ENCODE measurements at regions not wholly inside any gene's neighbourhood (a gene's known extent, or its start where the extent isn't known, plus 50 kb on each side); places are given as distances from the start of the nearest gene placed in this dataset.
"Not testable (repeated sequence)": the region's sequence is repeated elsewhere in the genome, so short reads cannot be mapped to it uniquely, and the experiment has no call there.

DNA sequence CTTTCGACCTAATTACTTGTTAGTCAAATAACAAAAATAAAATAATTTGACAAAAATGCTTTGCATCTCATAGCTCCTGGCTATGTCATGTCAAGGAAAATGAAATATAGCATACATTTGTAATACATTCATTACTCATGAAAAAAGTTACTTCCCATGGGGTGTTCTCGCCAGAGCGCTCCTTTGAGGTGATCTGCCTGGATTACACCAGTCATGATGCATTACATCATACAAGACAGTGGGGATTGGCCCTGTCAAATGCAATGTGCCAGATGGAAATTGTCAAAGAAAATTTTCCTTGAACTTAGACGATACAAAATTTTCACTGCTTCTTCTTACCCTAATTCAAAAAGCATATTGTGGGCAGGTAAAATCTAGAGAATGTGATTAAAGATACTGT lies 215.6 kb upstream of the B3GALT2 start:
- DNase-seq: no peak

DNA sequence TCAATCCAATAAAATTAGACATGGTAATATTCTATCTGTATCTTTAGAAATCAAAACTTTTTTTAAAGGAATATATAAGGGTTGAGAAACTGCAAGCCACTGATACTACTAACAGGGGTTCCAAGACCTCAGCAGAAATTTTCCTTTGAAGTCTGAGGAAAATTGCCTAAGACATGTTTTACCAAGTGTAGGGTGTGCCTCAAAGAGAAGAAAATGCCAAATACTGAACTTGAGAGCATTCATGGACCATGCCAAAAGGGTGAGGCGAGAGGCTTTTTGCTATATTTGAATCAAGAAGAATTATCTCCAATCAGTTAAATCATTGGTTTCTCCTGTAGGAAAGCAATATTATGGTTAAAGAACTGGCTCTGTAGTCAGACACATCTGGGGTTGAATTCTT lies 207.9 kb upstream of the B3GALT2 start:
- no peak for DNase-seq

DNA sequence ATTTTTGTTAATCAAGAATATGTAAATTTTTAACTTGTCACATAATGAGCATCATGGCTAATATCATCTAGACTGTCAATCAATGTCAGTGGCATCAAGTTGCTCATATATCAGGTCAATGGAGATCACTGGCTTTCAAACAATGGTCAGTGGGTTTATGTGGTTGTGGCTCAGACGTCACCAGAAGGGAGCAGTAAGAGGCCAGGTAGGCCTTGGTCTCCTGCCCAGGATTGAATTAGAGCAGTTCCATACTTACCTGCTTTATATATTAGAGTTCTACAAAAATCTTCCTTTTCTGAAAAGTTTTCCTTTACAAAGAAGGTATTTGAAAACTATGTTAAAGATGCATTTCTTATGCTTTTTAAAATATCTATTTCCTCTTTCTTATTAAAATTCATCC lies 206.3 kb upstream of the B3GALT2 start:
- DNase-seq: no peak

DNA sequence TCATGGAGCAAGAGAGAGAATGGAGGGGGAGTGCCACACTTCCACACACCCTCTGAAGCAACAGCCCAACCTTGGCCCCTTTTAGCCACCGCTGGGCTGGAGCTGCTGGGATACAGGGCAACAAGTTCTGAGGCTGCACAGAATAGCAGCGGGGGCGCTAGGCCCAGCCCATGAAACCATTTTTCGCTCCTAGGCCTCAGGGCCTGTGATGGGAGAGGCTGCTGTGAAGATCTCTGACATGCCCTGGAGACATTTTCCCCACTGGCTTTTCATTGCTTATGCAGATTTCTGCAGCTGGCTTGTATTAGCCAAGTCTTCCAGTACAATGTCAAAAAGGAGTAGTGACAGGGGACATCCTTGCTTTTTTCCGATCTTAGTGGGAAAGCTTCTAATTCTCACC lies 202.3 kb upstream of the B3GALT2 start:
- no peak for DNase-seq

DNA sequence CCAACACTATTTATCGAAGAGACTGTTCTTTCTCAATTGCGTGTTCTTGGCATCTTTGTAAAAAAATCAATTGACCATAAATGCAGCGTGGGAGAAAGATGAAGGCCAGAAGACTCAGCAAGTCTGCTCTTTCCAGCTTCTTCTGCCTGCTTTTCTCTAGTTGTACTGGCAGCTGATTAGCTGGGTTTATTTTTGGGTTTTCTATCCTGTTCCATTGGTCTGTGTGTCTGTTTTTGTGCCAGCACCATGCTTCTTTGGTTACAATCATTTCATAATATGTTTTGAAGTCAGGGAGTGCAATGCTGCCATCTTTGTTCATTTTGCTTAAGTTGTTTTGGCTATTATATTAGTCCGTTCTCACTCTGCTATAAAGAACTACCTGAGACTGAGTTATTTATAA lies 201.8 kb upstream of the B3GALT2 start:
- no peak for DNase-seq

DNA sequence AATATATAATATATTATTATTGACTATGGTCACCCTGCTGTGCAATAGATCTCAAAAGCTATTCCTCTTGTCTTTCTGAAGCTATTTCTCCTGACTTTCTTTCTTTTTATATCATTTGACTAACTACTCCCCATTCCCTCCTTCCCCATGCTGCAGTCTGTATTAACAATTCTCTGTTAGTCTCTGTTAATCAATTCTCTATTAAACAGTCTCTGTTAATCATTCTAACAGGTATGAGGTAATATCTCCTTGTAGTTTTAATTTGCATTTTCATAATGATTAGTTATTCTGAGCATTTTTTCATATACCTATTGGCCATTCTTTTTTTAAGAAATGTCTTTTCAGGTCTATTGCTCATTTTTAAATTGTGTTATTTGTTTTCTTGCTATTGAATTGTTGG lies 201.0 kb upstream of the B3GALT2 start:
- DNase-seq: no peak

DNA sequence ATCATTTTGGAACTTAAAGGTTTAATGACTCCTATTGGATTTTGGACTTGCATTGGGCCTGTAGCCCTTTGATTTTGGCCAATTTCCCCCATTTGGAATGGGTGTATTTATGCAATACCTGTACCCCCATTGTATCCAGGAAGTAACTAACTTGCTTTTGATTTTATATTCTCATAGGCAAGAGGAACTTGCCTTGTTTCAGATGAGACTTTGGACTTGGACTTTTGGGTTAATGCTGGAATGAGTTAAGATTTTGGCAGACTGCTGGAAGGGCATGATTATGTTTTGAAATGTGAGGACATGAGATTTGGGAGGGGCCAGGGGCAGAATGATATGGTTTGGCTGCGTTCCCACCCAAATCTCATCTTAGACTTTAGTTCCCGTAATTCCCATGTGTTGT lies 192.0 kb upstream of the B3GALT2 start:
- not testable (repeated sequence) for DNase-seq

DNA sequence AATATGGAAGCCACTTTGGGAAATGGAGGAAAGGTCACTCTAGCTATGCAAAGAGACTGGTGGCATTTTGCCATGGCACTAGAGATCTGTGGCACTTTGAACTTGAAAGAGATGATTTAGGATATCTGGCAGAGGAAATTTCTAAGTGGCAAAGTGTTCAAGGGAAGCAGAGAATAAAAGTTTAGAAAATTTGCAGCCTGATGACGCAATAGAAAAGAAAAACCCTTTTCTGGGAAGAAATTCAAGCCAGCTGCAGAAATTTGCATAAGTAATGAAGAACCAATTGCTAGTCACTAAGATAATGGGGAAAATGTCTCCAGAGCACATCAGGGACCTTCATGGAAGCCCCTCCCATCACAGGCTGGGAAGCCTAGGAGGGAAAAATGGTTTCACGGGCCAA lies 191.1 kb upstream of the B3GALT2 start:
- DNase-seq: no peak

DNA sequence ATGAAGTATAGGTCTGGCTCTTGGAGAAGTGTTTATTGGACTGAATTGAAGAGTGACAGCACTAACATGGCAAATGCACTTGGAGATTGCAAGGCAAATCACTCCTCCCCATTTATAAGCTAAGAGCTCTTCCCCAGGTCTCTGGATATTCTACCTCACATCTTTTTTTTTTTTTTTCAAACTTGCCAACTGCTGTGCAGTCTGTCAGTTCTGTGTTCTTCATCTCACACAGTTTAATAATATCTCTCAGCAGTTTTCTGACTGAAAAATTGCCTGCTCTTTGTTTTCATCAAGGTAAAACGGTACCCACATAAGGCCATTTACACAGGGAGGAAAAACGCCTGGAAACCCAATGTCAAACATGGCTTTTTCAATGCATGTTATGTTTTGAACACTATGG lies 186.1 kb upstream of the B3GALT2 start:
- no peak for DNase-seq

DNA sequence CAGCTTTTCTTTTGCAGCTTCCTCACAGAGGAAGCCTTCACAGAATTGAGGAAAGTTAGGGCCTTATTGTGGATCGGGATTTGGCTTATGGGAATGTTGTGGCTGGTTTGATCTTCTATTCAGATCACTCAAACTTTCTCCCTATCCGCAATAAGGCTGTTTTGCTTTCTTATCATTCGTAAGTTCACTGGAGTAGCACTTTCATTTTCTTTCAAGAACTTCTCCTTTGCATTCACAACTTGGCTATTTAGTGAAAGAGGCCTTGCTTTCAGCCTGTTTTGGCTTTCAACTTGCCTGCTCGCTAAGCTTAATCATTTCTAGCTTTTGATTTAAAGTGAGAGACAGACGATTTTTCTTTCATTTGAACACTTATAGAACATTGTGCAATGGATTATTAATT lies 181.9 kb upstream of the B3GALT2 start:
- DNase-seq: no peak

DNA sequence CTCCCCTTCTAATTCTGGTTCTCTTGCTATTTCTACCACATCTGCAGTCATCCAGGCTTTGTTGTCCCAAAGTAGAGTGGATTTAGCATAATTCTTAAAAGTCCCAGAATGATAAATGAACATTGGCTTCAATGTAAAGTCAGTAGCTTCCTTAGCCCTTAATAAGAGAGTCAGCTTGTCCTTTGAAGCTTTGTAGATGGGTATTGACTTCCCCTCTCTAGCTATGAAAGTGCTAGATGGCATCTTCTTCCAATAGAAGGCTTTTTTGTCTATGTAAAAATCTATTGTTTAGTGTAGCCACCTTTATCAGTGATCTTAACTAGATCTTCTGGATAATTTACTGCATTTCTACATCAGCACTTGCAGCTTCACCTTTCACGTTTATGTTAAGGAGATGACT lies 181.4 kb upstream of the B3GALT2 start:
- no peak for DNase-seq

DNA sequence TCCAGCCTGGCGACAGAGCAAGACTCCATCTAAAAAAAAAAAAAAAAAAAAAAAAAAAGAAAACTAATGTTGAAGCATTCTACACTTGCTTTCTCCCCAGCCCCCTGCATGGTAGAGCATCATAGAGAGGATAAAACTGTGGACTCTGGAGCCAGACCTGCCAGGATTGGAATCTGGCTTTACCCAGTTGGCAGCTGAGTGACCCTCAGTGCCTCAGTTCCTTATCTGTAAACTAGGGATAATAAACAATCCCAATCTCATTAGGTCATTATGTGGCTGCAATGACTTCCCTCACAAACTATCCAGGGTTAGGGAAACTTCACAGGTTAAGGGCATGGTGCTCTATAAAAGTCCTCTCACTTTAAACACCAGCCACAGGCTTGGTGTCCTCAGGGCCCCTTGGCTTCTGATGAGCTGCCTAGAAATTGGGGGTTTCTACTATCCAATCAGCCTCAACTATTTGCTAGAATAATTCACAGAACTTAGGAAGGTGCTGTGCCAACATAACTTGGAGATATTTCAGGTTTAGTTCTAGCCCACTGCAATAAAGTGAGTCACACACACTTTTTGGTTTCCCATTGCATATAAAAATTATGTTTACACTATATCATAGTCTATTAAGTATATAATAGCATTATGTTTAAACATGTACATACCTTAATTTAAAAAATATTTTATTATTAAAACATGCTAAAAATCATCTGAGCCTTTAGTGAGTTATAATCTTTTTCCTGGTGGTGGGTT lies 180.5 kb upstream of the B3GALT2 start:
- DNase-seq: no peak

DNA sequence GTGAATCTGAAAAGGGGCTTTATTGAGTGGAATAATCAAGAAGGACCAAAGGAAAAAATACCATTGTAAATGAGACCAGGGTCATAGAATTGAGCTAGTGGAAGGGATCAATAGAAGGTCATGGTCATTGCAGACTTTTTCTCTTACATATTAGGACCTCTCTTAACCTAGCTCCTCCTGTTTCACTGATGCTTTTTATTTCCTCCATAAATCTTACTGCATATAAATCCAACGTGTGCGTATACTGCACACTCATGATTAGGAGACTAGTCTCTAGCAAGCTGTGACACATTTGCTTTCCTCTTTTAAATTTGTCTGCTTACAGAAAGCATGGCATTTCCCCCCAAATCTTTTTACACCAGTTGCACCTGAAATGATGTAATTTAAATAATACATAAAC lies 179.6 kb upstream of the B3GALT2 start:
- no peak for DNase-seq

DNA sequence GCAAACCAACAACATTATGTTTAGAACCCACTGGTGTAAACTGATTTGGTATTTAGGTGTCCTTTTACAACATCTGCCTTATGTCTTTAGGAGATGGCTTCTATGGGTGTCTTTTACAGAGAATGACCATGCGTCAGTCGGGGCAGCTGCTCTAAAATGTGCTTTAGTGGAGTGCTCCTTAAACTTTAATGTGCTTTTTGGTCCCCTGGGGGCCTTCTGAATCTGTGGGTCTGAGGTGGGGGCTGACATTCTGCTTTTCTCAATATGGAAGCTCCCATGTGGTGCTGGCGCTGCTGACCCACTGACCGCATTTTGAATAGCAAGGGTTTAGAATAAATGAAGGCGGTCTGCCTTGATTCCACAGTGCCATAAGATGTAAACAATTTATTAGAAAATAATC lies 173.2 kb upstream of the B3GALT2 start:
- no peak for DNase-seq

DNA sequence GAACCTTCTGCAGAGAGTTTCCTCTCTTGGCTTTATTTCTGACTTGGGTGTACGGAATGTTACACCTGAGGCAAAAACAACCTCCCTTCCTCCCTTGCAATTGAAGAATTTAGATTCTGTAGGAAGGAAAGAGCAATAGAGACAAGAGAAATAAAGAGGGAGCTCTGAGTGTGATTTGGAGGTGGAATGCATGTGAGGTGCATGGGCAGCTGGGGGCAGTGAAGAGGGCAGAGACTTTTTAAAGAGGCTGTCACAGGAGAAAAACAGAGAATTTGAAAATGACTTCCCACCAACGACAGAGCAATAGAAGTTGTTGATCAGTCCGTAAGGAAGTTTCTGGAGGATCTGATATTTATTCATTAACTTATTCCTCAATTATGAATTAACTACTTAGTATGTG lies 172.0 kb upstream of the B3GALT2 start:
- no peak for DNase-seq

DNA sequence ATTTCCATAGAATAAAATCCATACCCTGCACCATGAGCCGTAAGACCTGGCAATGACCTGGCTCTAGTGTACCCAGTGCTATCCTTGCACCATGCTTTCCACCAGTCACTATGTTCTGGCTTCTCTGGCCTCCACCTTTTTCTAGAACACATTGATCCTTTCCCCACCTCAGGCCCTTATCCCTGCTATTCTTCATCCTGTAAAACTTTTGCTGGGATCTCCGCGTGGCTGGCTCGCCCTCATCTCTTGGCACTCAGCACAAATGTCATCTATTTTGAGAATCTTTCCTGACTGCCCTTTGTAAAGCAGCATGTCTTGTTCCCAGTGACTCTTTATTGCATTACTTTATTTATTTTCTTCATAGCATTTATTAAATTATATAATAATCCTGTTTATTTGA lies 169.8 kb upstream of the B3GALT2 start:
- DNase-seq: no peak

DNA sequence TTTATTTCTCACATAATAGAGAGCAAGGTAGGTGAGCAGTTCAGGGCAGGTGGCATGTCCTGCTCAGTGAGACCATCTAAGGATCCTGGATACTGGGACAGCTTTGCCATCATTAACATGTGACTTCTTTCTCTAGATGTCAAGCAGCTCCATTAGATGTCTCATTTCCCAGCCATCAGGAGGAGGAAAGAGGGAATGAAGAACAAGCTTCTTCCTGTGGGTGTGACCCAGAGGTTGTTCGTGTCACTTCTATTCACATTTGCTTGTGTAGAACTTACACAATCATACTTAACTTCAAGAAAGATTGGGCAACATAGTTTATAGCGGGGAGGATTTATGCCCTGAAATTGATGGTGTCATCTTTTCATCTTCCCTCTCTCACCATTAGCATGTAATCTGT lies 169.2 kb upstream of the B3GALT2 start:
- DNase-seq: no peak

DNA sequence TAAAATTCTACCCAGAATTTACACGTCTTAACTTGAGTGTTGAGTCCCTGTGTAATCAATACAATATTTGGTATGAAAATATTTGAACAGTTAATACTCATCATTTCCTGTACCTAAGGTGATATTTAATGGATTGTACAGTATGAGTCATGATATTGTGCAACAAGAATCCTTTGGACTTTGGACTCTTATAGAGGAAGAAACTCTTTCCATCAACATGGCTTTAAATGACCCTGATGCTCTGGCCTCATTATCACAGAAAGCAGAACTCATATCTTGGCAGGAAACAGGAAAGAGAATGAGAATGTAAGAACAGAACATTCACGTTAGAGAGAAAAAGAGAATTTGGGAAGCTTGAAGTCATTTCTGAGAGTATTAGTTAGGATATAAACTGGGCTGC lies 168.8 kb upstream of the B3GALT2 start:
- DNase-seq: no peak

DNA sequence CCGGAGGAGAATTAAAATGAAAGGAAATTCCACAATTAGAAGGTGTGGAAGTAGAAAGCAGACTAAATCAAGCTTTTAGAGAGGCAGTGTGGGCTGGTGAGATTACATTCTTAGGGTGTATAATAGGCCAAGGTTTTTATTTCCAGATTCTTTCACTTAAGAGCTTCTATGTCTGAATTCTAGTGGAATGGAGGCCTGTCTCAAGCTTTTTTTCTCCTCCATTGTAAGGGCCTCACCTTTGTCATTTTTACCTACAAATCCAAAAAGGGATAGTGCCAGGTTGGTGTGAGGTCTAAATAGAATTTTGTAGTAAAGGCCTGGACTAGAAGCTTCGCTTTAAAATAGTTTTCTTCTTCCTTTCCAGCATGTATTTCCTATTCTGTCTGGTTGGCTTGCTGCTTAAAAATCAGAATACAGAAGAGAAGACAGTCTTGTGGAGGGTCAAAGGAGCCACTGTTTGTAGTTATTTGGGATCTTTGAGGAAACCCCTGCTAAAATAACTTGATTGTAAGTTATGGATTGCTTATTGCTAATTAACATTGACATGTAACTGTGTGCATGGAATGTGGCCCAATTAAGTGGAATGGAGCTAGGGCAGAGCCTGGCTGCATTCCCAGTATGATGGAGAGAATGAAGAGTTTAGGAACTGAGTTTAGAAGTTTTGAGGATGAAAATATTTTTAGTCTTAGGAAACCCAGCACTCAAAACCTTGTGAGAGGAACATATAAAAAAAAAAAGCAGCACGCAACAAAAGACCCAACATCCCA lies 162.5 kb upstream of the B3GALT2 start:
- no peak for DNase-seq

DNA sequence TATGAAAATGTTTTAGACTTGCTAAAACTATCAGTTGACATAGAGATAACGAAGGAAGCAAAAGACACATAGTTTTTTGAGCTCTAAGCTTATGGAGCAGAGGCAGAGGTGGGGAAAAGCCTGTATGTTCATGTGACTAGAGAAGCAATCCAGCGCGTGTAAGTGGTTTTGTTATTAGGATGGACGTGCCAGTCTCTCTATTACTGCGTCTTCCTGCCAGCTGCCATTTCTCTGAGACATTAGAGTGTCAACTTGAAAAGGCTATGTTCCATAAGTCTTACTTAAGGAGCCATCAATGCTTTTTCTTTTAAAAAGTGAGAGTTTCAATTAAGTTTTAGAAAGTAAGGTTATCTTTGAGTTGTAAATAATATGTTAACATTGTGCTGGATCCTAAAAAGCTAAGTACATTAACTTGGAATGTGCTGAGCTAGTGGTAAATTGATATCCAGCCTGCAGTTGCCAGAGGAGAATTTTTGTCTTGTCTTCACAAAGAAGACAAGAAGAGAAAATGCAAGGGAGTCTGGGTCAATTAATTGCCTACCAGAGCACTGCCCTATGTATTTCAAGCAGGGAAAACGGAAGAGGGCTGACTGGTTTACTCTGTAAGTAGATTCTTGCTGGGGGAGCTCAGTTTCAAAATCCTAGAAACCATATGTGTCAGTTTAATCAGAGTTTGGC lies 161.8 kb upstream of the B3GALT2 start:
- no peak for DNase-seq

DNA sequence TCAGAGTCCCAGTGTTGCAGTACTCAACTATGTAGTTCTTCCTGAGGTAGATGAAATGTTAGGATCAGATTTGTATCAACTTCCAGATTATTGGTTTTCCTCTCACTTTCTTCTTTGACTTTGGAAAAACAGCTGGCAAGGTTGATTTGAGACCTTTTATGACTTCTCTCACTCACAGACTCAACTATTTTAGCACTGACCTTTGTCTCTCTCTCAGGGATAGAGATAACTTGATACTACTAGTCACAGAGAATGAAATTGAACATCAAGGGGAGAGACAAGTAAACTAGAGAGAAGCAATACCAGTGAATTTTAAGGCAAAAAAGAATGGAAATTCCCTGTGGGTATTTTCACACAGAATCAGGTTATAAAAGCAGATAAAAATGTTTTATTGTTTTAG lies 159.7 kb upstream of the B3GALT2 start:
- no peak for DNase-seq

DNA sequence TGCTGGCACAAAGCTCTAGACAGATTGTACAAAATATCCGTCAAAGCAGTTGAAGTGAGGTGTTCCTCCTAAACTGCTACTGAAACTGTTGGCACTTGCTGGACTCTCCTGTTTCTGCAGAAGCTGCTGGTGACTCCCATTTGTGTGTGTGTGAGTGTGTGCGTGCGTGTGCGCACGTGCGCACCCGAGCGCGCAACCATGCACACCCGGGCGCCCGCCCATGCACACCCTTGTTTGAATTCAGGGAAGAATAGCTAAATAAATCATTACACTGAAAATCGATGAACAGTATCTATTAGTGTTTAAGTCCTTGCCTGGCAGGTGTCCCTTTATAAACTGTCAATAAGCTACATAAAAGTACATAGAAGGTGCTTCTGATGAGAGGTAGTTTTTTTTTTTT lies 156.4 kb upstream of the B3GALT2 start:
- no peak for DNase-seq

DNA sequence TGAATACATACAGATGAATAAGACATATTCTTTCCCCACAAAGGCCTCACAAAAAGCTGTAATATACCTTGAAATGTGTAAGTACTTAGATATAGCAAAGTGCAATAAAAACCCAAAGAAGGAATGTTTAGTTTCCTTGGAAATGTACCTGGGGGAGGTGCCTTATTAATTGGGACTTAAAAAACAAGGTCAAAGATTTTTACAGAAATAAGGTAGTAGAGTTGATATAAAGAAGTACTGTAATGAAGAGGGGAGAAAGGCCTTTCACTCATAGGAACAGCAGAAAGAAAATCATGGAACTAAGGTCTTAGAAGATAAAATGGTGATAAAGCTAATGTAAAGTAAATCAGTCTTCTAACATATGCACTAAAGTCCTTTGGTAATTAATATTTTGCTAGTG lies 153.9 kb upstream of the B3GALT2 start:
- no peak for DNase-seq

DNA sequence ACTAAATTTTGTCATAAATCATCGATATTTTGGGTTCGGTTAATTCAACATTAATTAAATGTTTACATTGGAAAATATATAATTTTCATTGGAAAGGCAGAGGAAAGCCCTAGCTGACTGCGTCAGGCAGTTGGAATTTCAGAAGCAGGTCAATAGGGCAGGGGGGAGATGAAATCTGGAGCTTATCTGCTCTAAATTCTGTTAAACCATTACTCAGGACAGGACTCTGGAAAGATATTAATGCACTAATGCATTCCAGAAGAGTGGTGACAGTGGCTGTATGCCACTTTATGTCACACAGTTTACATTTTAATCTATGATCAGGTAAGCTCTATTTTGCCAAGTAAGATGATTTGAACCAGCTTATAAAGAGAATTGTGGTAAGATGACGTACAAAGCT lies 153.0 kb upstream of the B3GALT2 start:
- DNase-seq: no peak

All from activated effector memory CD4-positive, alpha-beta T cell treated with Interleukin-2 at 50 U/mL for 16 hours (primary cell).